ENCODE measurements at regions not wholly inside any gene's neighbourhood (a gene's known extent, or its start where the extent isn't known, plus 50 kb on each side); places are given as distances from the start of the nearest gene placed in this dataset.

- no peak for TF ChIP-seq CTCF (IDR thresholded peaks at IDR 0.05)
- TF ChIP-seq POLR2AphosphoS5 (IDR thresholded peaks at IDR 0.05) = no peak
- TF ChIP-seq POLR2A (IDR thresholded peaks at IDR 0.05) = no peak
These were observed 212.1 kb downstream of the MACC1 start for GRCh38 chr7:20005081-20005480.
